Activated B cell treated with CpG ODN at 0.5 μM for 24 hours (primary cell): ENCODE measurements at regions not wholly inside any gene's neighbourhood (a gene's known extent, or its start where the extent isn't known, plus 50 kb on each side); places are given as distances from the start of the nearest gene placed in this dataset.

Source experiments
- ATAC-seq: fragments of 200-7000 bp; cut with Tn5 transposase; one replicate; pipeline ENCODE4 v1.10.0; 2021; ENCODE audit warnings: low read depth, mild to moderate bottlenecking, moderate library complexity
- CTCF ChIA-PET: fragments of 350-600 bp; sonication (Branson Sonifier 250); formaldehyde crosslinking; loops from one replicate; lab custom pipeline; 2021; ENCODE audit warnings: antibody characterized with exemption; lab: Charles Lee
- POLR2A ChIA-PET: fragments of 350-600 bp; sonication (Branson Sonifier 250); formaldehyde crosslinking; loops from one replicate; lab custom pipeline; 2021; ENCODE audit warnings: antibody characterized with exemption; lab: Charles Lee
- DNase-seq: peaks from one replicate; pipeline ENCODE4 v3.0.0; 2022
- H3K27ac Mint-ChIP-seq: one replicate; pipeline ENCODE4 v1.8.0; 2020; ENCODE audit warnings: mixed read lengths
- H3K27me3 Mint-ChIP-seq: one replicate; pipeline ENCODE4 v1.8.0; 2021; ENCODE audit warnings: mixed read lengths
- H3K36me3 Mint-ChIP-seq: one replicate; pipeline ENCODE4 v1.8.0; 2021; ENCODE audit warnings: low read depth, mixed read lengths
- H3K4me1 Mint-ChIP-seq: one replicate; pipeline ENCODE4 v1.8.0; 2021; ENCODE audit warnings: mixed read lengths
- H3K4me3 Mint-ChIP-seq: one replicate; pipeline ENCODE4 v1.8.0; 2020; ENCODE audit warnings: mild to moderate bottlenecking, mixed read lengths
- H3K9me3 Mint-ChIP-seq: one replicate; pipeline ENCODE4 v1.8.0; 2020; ENCODE audit warnings: mixed read lengths
- intact Hi-C: fragments of 100-400 bp; cut with micrococcal nuclease; formaldehyde crosslinking; loops from one replicate; pipeline ENCODE4 v1.15.1; 2024
- TF ChIP-seq, protein P1 (sequence below): fragments of 200-600 bp; IDR thresholded peaks from one replicate; pipeline ENCODE4 v1.8.0; 2022; ENCODE audit warnings: antibody characterized with exemption, mild to moderate bottlenecking

DNA sequence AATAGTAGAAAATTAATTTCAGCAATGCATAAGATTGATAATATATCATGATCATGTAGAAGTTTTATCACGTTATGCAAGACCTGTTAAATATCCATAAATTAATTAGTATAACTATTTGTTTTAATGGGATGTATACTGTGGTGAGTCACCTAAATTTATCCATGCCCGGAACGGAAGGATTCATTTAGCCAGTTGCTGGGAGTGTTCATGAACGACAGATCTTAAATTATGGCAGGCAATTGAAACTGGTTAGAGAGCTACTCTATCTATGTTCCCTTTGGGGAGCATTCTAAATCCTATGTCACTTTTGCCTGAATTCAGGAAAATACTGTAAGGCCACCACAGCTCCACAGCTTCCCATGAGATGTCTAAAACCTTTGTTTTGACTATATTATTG, 1950.5 kb upstream of the AGA start:
- H3K4me3 Mint-ChIP-seq: no peak overlapping the region
- H3K27me3 Mint-ChIP-seq: no peaks in the 10 kb centered on the region
- ChIA-PET CTCF (no interaction called here), POLR2A (no interaction called here)
- intact Hi-C loops: no loop called here
- DNase-seq: no peak
- no peak overlapping the region for H3K27ac Mint-ChIP-seq
- no peak for ATAC-seq
- peaks cover 11% of the 10 kb centered on the region for H3K9me3 Mint-ChIP-seq
- no peaks in the 10 kb centered on the region for H3K4me1 Mint-ChIP-seq
- TF ChIP-seq, protein P1, sequence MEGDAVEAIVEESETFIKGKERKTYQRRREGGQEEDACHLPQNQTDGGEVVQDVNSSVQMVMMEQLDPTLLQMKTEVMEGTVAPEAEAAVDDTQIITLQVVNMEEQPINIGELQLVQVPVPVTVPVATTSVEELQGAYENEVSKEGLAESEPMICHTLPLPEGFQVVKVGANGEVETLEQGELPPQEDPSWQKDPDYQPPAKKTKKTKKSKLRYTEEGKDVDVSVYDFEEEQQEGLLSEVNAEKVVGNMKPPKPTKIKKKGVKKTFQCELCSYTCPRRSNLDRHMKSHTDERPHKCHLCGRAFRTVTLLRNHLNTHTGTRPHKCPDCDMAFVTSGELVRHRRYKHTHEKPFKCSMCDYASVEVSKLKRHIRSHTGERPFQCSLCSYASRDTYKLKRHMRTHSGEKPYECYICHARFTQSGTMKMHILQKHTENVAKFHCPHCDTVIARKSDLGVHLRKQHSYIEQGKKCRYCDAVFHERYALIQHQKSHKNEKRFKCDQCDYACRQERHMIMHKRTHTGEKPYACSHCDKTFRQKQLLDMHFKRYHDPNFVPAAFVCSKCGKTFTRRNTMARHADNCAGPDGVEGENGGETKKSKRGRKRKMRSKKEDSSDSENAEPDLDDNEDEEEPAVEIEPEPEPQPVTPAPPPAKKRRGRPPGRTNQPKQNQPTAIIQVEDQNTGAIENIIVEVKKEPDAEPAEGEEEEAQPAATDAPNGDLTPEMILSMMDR: no peak
- no peaks in the 10 kb centered on the region for H3K36me3 Mint-ChIP-seq

DNA sequence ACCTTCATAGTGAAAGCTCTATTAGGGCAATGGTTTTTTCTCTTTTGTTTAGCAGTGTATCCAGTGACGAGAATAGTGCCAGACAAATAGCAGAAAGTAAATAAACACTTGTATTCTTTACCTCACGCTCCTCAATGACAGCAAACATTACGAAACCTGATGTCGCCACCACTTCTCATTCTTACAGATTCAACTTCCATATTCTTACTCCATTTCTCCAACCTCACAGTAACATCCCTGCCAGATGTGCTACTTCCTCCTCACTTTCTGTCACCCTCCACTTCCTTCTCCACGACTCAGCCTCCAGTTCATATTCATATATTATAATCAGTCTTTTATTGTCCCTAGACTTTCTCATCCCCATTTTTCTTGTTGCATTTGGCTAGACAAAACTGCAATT, 1956.2 kb upstream of the AGA start:
- ATAC-seq (no peak), DNase-seq (no peak)
- CTCF ChIA-PET: no interaction called here
- H3K4me3 Mint-ChIP-seq: no peak overlapping the region
- H3K36me3 Mint-ChIP-seq: no peaks in the 10 kb centered on the region
- intact Hi-C loops: no loop called here
- no peaks in the 10 kb centered on the region for H3K27me3 Mint-ChIP-seq
- no peaks in the 10 kb centered on the region for H3K4me1 Mint-ChIP-seq
- H3K9me3 Mint-ChIP-seq: peaks cover 8% of the 10 kb centered on the region
- TF ChIP-seq, protein P1: no peak
- no peak overlapping the region for H3K27ac Mint-ChIP-seq
- POLR2A ChIA-PET: no interaction called here

DNA sequence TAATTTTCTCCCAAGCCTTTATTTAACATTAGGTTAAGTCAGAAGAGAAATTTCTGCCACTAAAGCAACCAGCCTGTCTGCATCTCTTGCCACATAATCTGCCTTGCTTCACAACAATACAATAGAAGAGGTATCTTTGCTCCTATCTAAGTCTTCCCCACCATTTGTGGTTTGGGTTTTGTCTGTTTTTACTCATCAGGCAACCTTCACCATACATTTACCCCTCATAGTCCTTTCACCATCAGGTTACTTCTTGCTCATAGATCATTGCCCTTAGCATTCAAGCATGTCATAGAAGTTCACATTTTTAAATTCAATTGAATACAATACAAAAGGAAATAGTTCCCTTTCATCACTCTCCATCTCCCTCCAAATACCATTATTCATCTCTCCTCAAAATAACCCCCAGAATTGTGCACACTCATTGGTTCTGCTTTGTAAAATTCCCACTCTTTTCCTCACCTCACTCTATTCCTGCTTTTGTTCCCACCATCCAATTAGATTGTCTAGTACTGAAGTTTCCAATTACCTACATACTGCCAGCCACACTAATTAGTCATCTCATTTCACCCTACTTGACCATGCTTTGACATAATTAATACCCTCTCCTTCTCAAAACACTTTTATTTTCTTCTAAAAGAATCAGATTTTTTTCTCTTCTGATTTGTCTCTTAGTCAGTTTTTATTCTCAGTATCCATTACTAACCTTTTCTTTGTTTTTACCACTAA, 1957.0 kb upstream of the AGA start:
- intact Hi-C loops: no loop called here
- Mint-ChIP-seq H3K27me3 (no peaks in the 10 kb centered on the region), H3K4me3 (no peak overlapping the region), H3K27ac (no peak overlapping the region), H3K9me3 (peaks cover 8% of the 10 kb centered on the region), H3K4me1 (no peaks in the 10 kb centered on the region), H3K36me3 (no peaks in the 10 kb centered on the region)
- DNase-seq (no peak), ATAC-seq (no peak)
- ChIA-PET CTCF (no interaction called here), POLR2A (no interaction called here)
- TF ChIP-seq, protein P1: no peak

DNA sequence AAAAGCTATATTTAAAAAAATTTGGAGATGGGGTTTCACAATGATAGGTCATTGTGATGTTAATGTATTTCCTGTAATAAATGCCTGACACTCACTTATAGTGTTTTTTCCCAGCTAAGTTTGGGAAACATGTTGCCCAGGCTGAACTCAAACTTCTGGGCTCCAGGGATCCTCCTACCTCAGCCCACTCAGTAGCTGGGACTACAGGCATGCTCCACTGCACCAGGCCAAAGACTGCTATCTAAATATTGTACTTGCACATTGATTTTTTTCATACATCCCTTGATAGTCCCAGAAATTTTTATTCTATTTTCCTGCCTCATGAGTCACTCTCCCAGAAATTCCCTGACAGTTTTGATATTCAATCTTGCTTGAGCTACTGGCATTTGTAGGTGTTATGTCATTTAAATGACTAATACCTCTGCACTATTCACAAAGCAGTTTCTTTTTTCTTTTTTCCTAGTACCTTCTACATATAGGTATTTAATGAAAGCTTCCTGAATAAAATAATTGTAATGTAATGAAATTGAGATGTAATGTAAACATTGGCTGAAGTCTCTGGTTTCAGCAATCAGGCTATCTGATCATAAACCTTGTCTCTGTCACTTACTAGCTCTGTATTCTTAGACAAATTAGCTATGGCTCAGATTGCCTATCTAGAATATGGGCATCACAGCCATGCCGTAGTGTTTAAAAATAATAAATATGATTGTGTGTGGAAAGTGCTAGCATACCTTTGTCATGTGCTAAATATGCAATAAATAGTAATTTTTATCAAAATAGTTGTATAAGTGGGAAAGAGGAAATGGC, 1973.0 kb upstream of the AGA start:
- no peak for ATAC-seq
- no peak overlapping the region for H3K27ac Mint-ChIP-seq
- H3K36me3 Mint-ChIP-seq: no peaks in the 10 kb centered on the region
- H3K9me3 Mint-ChIP-seq: peaks cover 10% of the 10 kb centered on the region
- H3K27me3 Mint-ChIP-seq: no peaks in the 10 kb centered on the region
- intact Hi-C loops: no loop called here
- no peak for DNase-seq
- H3K4me1 Mint-ChIP-seq: no peaks in the 10 kb centered on the region
- TF ChIP-seq, protein P1: no peak
- CTCF ChIA-PET: no interaction called here
- POLR2A ChIA-PET: no interaction called here
- no peak overlapping the region for H3K4me3 Mint-ChIP-seq

DNA sequence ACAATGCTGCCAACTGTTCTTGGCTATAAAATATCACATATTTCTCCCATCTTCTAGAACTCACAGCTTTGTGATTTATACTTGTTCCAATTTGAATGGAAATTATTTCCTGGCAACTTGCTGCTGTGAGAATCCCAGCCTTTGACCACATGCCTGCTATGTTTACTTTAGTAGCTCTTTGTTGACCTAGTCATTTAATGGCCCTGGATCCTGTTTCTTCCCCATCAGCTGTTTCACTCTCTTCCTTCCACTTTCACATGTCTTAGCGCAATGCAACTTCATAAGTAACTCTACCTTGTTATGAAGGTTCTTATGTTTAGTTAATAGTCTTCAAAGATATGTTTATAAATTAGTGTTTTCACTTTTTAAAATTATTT, 1973.6 kb upstream of the AGA start:
- H3K4me3 Mint-ChIP-seq: no peak overlapping the region
- CTCF ChIA-PET: no interaction called here

More for the DNA sequence above, 1973.6 kb upstream of the AGA start:
- ATAC-seq (no peak), DNase-seq (no peak)
- intact Hi-C loops: no loop called here
- H3K27ac Mint-ChIP-seq: no peak overlapping the region
- TF ChIP-seq, protein P1: no peak
- no peaks in the 10 kb centered on the region for H3K36me3 Mint-ChIP-seq
- POLR2A ChIA-PET: no interaction called here
- peaks cover 10% of the 10 kb centered on the region for H3K9me3 Mint-ChIP-seq
- no peaks in the 10 kb centered on the region for H3K27me3 Mint-ChIP-seq
- H3K4me1 Mint-ChIP-seq: no peaks in the 10 kb centered on the region
